ENCODE measurements at regions not wholly inside any gene's neighbourhood (a gene's known extent, or its start where the extent isn't known, plus 50 kb on each side); places are given as distances from the start of the nearest gene placed in this dataset.
A peak's percentile ranks its signal among the peaks of the same experiment; 100 is the strongest.

DNA sequence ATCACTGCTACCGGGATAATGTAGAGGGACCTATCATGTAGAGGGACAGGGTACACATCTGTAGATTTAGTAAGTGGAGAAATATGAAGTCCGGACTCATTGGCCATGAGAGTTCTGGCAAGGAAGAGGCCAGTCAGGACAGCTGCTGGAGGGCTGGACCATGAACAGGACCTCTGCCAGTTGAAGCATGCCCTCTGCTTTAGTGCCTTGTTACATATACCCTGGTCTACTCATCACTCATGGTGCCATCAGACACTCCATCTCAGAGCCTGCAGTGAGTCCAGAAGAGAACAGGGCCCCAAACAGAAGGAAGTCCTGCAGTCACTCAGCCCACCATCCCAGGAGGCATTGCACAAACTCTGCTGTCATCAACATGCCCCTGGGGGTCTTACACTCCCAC lies 54.7 kb upstream of the CA12 start:
- peak; percentile 14 for ATAC-seq
- TF ChIP-seq ZFP3 (CRISPR knock-in tag; IDR thresholded peaks at IDR 0.05) = no peak
- TF ChIP-seq OSR1 (CRISPR knock-in tag; IDR thresholded peaks at IDR 0.05) = no peak
- no peak for TF ChIP-seq TSHZ2 (CRISPR knock-in tag; IDR thresholded peaks at IDR 0.05)
- TF ChIP-seq ZNF565 (CRISPR knock-in tag; conservative IDR thresholded peaks at IDR 0.05; ENCODE audit: low read depth) = no peak
- TF ChIP-seq GLIS3 (CRISPR knock-in tag; IDR thresholded peaks at IDR 0.05) = no peak
- TF ChIP-seq PPARA (CRISPR knock-in tag; IDR thresholded peaks at IDR 0.05; ENCODE audit: borderline replicate concordance) = no peak
- no peak for TF ChIP-seq TOX (CRISPR knock-in tag; IDR thresholded peaks at IDR 0.05; ENCODE audit: borderline replicate concordance)
- no peak for TF ChIP-seq POU6F1 (CRISPR knock-in tag; IDR thresholded peaks at IDR 0.05; ENCODE audit: borderline replicate concordance, low read depth)
- TF ChIP-seq ESRRG (CRISPR knock-in tag; IDR thresholded peaks at IDR 0.05) = no peak
- TF ChIP-seq, protein P1, sequence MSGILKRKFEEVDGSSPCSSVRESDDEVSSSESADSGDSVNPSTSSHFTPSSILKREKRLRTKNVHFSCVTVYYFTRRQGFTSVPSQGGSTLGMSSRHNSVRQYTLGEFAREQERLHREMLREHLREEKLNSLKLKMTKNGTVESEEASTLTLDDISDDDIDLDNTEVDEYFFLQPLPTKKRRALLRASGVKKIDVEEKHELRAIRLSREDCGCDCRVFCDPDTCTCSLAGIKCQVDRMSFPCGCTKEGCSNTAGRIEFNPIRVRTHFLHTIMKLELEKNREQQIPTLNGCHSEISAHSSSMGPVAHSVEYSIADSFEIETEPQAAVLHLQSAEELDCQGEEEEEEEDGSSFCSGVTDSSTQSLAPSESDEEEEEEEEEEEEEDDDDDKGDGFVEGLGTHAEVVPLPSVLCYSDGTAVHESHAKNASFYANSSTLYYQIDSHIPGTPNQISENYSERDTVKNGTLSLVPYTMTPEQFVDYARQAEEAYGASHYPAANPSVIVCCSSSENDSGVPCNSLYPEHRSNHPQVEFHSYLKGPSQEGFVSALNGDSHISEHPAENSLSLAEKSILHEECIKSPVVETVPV (CRISPR knock-in tag; IDR thresholded peaks at IDR 0.05) = no peak
- no peak for TF ChIP-seq CSDC2 (CRISPR knock-in tag; IDR thresholded peaks at IDR 0.05)
- TF ChIP-seq CREB5 (CRISPR knock-in tag; IDR thresholded peaks at IDR 0.05; ENCODE audit: low read depth) = no peak
- TF ChIP-seq PATZ1 (CRISPR knock-in tag; IDR thresholded peaks at IDR 0.05; ENCODE audit: borderline replicate concordance) = no peak
- no peak for TF ChIP-seq ISL1 (CRISPR knock-in tag; IDR thresholded peaks at IDR 0.05)
- TF ChIP-seq ZC3H10 (CRISPR knock-in tag; IDR thresholded peaks at IDR 0.05) = no peak
- TF ChIP-seq ARNTL (CRISPR knock-in tag; IDR thresholded peaks at IDR 0.05; ENCODE audit: borderline replicate concordance, low read depth) = no peak

DNA sequence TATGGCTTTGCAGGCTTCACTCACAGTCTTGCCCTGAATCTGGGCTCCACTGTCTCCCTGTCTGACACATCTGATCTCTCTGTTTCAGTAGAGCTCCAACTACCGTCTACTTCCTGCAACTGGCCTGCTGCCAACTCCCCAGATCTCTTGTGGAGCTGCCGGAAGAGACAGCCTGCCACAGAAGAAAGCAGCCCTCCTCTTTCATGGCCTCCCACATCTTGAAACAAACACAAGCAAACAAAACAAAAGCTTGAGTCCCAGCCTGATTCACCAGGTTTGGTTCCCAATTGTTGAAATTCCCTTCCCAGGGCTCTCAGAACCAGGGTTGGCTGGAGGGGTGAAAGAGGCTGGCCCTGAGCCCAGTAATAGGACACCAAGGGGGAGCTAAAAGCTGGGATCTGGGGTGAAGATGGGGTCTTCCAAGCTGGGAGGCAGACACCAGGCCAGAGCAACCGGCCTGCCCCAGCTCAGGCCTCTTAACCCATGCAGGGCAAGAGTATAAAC lies 55.3 kb upstream of the CA12 start:
- ATAC-seq = peak; percentile 93
- TF ChIP-seq, protein P1 (CRISPR knock-in tag; IDR thresholded peaks at IDR 0.05) = no peak
- TF ChIP-seq ZNF8 (CRISPR knock-in tag; IDR thresholded peaks at IDR 0.05) = peak; percentile 30; the same call in 1 of the 2 replicates
- no peak for TF ChIP-seq OSR1 (CRISPR knock-in tag; IDR thresholded peaks at IDR 0.05)

DNA sequence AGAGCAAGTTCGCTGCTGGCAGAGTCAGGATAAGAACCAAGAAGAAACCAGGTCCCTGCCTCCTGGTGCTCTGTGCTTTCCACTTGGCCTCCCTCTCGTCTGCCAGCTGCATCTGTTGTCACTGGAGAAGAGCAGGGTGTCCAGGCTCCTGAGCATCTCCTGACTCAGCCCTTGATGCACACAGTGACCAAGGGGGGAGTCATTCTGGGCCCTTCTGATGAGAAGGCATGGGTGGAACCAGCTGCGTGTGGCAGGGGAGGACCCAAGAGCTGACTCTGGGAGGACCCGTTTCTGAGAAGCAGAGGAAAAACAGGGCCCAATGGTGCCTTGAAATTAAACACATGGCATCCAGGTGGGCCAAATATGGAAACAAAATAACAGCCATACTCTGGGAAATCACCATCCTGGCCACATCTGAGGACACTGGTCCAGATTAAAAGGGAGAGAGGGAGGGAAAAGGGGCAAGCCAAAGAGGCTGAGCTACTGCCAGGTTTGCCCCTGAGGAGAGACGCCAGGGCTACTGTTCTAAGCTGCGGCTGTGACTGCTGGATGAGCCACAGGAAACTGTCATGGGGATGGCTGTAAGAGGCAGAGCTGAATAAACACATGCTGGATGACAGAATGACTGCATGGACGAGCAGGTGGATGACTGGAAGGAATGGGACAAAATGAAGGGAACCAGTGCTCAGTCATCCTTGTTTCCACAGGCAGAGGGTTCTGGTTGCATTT lies 58.1 kb upstream of the CA12 start:
- no peak for TF ChIP-seq ISL1 (CRISPR knock-in tag; IDR thresholded peaks at IDR 0.05)
- no peak for TF ChIP-seq ZNF565 (CRISPR knock-in tag; conservative IDR thresholded peaks at IDR 0.05; ENCODE audit: low read depth)
- TF ChIP-seq, protein P1 (CRISPR knock-in tag; IDR thresholded peaks at IDR 0.05) = no peak
- TF ChIP-seq ZFP3 (CRISPR knock-in tag; IDR thresholded peaks at IDR 0.05) = no peak
- no peak for TF ChIP-seq ZC3H10 (CRISPR knock-in tag; IDR thresholded peaks at IDR 0.05)
- no peak for TF ChIP-seq TOX (CRISPR knock-in tag; IDR thresholded peaks at IDR 0.05; ENCODE audit: borderline replicate concordance)
- TF ChIP-seq SNAI2 (CRISPR knock-in tag; IDR thresholded peaks at IDR 0.05) = no peak
- no peak for ATAC-seq
